Calu3 (cell line): ENCODE measurements at regions not wholly inside any gene's neighbourhood (a gene's known extent, or its start where the extent isn't known, plus 50 kb on each side); places are given as distances from the start of the nearest gene placed in this dataset.

Experiments
- BruUV-seq: library from RNA; stranded (reverse); fragments of 400-500 nt; replicated peaks from 2 replicates; lab custom pipeline; 2021; lab: Mats Ljungman, UMichigan
- CTCF ChIA-PET: fragments of 300-600 bp; sonication (Branson Sonifier 250); formaldehyde crosslinking; loops from one replicate; lab custom pipeline; 2022; ENCODE audit warnings: antibody characterized with exemption; lab: Charles Lee
- DNase-seq: peaks from one replicate; pipeline ENCODE4 v3.0.0; 2022
- H3K27ac Mint-ChIP-seq: one replicate; pipeline ENCODE4 v1.8.0; 2022; ENCODE audit warnings: mixed read lengths; ENCODE audit not compliant: unreplicated experiment
- H3K27me3 Mint-ChIP-seq: one replicate; pipeline ENCODE4 v1.8.0; 2022; ENCODE audit warnings: mixed read lengths; ENCODE audit not compliant: unreplicated experiment
- H3K36me3 Mint-ChIP-seq: one replicate; pipeline ENCODE4 v1.8.0; 2022; ENCODE audit warnings: mild to moderate bottlenecking, moderate library complexity, mixed read lengths; ENCODE audit not compliant: insufficient read depth, unreplicated experiment
- H3K4me1 Mint-ChIP-seq: one replicate; pipeline ENCODE4 v1.8.0; 2022; ENCODE audit warnings: mild to moderate bottlenecking, low read depth, mixed read lengths; ENCODE audit not compliant: unreplicated experiment
- H3K4me3 Mint-ChIP-seq: one replicate; pipeline ENCODE4 v1.8.0; 2022; ENCODE audit warnings: mild to moderate bottlenecking, low read depth, moderate library complexity, mixed read lengths; ENCODE audit not compliant: unreplicated experiment
- H3K9me3 Mint-ChIP-seq: one replicate; pipeline ENCODE4 v1.8.0; 2022; ENCODE audit warnings: low read depth, mixed read lengths; ENCODE audit not compliant: unreplicated experiment
- intact Hi-C: fragments of 100-400 bp; cut with micrococcal nuclease; formaldehyde crosslinking; loops from one replicate; pipeline ENCODE4 v1.10.0; 2022; ENCODE audit not compliant: unreplicated experiment
- TF ChIP-seq, protein P1 (sequence below): fragments of 200-600 bp; IDR thresholded peaks from one replicate; pipeline ENCODE4 v1.8.0; 2022; ENCODE audit warnings: antibody characterized with exemption; ENCODE audit not compliant: unreplicated experiment

- intact Hi-C loops = no loop called here
- peak; percentile 54 for DNase-seq
- no peak overlapping the region for H3K27ac Mint-ChIP-seq
- H3K9me3 Mint-ChIP-seq = peaks cover 2% of the 10 kb centered on the region
- TF ChIP-seq, protein P1, sequence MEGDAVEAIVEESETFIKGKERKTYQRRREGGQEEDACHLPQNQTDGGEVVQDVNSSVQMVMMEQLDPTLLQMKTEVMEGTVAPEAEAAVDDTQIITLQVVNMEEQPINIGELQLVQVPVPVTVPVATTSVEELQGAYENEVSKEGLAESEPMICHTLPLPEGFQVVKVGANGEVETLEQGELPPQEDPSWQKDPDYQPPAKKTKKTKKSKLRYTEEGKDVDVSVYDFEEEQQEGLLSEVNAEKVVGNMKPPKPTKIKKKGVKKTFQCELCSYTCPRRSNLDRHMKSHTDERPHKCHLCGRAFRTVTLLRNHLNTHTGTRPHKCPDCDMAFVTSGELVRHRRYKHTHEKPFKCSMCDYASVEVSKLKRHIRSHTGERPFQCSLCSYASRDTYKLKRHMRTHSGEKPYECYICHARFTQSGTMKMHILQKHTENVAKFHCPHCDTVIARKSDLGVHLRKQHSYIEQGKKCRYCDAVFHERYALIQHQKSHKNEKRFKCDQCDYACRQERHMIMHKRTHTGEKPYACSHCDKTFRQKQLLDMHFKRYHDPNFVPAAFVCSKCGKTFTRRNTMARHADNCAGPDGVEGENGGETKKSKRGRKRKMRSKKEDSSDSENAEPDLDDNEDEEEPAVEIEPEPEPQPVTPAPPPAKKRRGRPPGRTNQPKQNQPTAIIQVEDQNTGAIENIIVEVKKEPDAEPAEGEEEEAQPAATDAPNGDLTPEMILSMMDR = no peak
- H3K4me3 Mint-ChIP-seq = no peak overlapping the region
- H3K4me1 Mint-ChIP-seq = peaks cover 29% of the 10 kb centered on the region
- BruUV-seq = no TSS peak
- CTCF ChIA-PET = no interaction called here
- peaks cover 6% of the 10 kb centered on the region for H3K36me3 Mint-ChIP-seq
- peaks cover 7% of the 10 kb centered on the region for H3K27me3 Mint-ChIP-seq
Measured at GRCh38 chr1:229203030-229203751, 67.7 kb upstream of the RAB4A start.

- intact Hi-C loops = no loop called here
- Mint-ChIP-seq H3K36me3 (peaks cover 6% of the 10 kb centered on the region), H3K27ac (no peak overlapping the region), H3K27me3 (peaks cover 7% of the 10 kb centered on the region), H3K4me1 (peaks cover 22% of the 10 kb centered on the region), H3K4me3 (no peak overlapping the region), H3K9me3 (peaks cover 2% of the 10 kb centered on the region)
- BruUV-seq = no TSS peak
- TF ChIP-seq, protein P1 = no peak
- DNase-seq = no peak
- CTCF ChIA-PET = no interaction called here
Measured at GRCh38 chr1:229203991-229204632, 66.8 kb upstream of the RAB4A start.

DNA sequence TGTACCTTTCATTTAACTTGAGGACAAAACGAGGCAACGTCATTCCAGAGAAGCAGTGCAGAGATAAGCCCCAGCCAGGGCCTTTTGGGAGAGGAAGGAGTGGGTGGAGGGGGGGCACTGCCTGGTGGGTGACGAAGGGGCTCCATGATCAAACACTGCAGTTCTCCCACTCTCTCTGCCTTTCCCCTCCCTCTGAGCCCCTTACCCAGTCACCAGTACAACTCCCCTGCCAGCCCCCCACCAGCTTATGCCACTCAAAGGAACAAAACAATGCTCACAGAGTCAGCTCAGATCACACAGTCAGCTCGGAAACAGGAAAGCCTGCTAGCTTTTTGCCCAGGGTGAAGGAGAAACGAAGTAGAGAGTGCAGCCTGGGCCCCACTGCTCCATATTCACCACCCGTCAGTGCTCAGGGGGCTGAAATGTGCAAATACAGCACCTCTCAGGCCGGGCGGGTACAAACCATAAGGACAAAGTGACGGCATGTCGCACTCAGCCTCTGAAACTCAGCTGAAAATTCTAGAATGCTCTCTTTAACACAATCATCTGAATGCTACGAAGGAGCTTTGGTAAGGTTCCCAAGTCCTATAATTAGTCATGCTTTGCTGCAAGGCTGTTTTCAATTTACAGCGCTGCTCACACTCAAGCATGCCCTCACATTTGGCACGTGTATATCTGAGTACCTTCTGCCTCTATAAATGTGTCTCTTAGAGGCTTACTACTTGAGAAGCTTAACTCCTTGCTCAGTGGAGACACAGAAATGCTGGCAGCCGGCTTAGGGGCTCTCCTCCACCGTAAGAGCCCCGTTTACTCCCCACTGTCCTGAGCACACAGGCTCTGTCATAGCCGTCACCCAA lies 65.8 kb upstream of the RAB4A start:
- peaks cover 12% of the 10 kb centered on the region for H3K4me1 Mint-ChIP-seq
- H3K9me3 Mint-ChIP-seq = peaks cover 2% of the 10 kb centered on the region
- TF ChIP-seq, protein P1 = no peak
- CTCF ChIA-PET = no interaction called here
- H3K36me3 Mint-ChIP-seq = peaks cover 5% of the 10 kb centered on the region
- no TSS peak for BruUV-seq
- H3K27ac Mint-ChIP-seq = no peak overlapping the region
- no peak overlapping the region for H3K4me3 Mint-ChIP-seq
- peaks cover 7% of the 10 kb centered on the region for H3K27me3 Mint-ChIP-seq
- intact Hi-C loops = no loop called here
- no peak for DNase-seq

GRCh38 chr1:229205854-229206253 lies 65.1 kb upstream of the RAB4A start:
- Mint-ChIP-seq H3K4me3 (no peak overlapping the region), H3K4me1 (peaks cover 5% of the 10 kb centered on the region), H3K9me3 (peaks cover 2% of the 10 kb centered on the region), H3K36me3 (no peaks in the 10 kb centered on the region), H3K27ac (no peak overlapping the region), H3K27me3 (peaks cover 7% of the 10 kb centered on the region)
- BruUV-seq = no TSS peak
- TF ChIP-seq, protein P1 = no peak
- CTCF ChIA-PET = no interaction called here
- intact Hi-C loops = no loop called here
- DNase-seq = no peak
